ENCODE measurements at regions not wholly inside any gene's neighbourhood (a gene's known extent, or its start where the extent isn't known, plus 50 kb on each side); places are given as distances from the start of the nearest gene placed in this dataset.
"Not testable (repeated sequence)": the region's sequence is repeated elsewhere in the genome, so short reads cannot be mapped to it uniquely, and the experiment has no call there.

DNA sequence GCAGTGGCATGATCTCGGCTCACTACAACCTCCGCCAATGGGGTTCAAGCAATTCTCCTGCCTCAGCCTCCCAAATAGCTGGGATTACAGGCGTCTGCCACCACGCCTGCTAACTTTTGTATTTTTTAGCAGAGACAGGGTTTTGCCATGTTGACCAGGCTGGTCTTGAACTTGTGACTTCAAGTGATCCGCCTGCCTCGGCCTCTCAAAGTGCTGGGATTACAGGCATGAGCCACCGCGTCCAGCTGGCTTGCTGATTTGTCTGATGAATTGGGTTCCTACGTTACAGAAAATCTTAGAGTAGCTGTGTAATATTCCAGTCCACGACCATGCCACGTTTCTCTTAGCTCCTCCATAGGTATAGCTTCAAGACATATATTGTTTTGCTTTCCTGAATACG is 102.6 kb upstream of the OTOS start:
- not testable (repeated sequence) for DNase-seq

DNA sequence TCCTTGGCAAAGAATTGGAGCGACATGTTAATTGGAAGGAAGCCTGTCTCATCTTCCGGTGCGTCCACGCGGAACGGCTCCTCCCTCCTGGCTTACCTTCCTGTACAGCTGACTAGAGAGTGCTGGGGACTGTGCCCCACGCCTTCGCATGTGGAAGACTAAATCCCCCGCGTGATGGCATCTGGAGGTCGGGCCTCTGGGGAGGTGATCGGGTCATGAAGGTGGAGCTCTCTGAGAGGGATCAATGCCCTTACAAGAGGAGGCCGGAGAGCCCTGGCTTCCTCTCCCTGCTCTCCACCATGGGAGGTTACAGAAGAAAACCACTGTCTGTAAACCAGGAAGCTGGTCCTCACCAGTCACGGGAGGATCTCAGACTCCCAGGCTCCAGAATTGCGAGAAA is 104.1 kb upstream of the OTOS start:
- DNase-seq: no peak

GRCh38 chr2:240245184-240245583 is 104.7 kb upstream of the OTOS start:
- DNase-seq: no peak

- DNase-seq: no peak
Observed at GRCh38 chr2:240245706-240246105, 105.2 kb upstream of the OTOS start.

DNA sequence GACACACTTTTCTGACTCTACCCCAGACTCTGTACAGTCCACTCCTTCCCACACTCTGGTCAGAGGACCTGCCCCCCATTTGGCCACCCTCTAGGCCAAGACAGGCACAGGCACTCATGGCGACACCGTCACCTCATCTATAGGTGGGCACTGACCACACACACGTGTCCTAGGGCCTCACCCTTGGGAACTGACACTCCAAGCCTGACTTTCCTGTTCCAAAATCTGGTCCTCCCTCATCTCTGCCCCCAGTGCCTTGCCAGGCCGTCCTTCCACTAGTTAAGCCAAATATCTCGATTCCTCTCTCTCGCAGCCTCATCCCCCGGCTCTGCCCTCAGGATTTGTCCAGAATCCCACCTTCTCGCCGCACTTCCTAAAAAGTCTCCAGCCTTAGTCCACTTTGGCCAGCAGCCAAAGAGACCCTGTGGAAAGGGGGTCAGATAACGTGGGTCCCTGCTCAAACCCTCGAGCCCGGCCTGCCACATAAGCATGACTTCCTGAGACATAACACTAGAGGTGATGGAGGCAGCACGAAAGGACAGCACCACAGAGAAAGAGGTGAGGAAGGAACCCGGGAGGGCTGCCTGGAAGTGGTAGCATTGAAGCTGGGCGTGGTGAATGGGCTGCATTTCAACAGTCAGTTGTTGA is 105.8 kb upstream of the OTOS start:
- DNase-seq: no peak

DNA sequence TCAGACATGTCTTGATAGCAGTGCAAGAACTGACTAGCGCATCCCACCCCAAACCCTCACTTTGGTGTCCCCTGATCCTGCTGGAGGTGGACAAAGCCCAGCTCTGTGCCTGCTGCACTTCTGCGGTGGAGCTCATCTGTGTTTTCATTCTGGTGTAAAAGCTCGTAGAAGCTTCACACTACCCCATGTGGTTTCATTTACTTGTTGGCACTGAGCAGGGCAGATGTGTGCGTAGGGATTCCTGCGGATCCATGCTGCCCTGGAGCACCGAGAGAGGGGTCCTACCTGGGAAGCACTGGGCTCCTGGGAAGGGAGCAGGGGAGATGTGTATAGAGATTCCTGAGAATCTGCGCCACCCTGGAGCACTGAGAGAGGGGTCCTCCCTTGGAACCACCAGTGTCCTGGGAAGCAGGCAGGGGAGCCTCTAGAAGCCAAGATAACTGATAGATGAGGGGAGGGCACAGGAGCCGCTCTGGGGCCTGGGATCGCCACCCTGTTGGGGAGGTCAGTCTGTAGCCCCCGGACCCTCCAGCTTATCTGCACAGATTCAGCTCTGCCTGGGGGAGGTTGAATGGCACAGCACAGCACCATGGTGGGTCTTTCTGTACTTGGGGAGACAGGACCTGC is 106.9 kb upstream of the OTOS start:
- DNase-seq: no peak

DNA sequence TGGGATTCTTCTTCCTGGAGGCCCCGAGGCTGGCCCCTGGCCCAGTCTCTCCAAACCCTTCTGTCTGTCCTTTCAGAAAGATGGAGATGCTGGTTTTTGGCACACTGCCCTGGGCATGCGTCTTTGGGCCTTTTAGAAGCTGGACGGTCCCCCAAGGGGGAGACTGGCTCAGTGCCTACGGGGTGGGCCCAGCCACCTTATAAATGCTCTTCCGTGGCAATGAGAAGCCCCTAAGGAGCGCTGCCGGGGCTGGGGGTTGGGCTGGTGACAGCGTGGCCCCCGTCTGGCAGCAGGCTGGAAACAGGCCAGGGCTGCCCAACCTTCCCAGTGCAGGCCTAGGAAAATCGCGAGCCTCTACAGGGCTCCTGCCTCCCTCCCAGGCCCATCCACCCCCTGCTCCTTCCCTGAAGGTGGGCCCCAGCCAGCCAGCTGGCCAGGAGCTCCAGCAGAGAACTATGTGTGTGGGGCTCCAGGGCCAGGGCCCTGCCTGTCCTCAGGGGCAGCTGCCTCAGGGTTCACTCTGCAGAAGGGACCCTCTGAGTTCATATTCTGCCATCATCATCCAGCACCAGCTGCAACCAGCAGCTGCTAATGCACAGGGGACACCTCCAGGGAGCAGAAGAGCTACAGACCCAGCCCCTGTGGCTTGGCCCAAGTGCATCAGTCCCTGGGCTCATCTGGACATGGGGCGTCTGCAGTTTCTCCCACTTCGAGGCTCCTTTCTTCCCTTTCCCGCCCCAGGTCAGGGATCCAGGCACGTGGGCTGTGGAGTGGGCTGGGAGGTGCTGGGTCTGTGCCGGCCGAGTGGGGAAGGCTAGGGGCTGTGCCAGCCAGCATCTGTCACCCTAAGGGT is 107.6 kb upstream of the OTOS start:
- no peak for DNase-seq

GRCh38 chr2:240248721-240249422 is 108.4 kb upstream of the OTOS start:
- DNase-seq: peak; percentile 2

DNA sequence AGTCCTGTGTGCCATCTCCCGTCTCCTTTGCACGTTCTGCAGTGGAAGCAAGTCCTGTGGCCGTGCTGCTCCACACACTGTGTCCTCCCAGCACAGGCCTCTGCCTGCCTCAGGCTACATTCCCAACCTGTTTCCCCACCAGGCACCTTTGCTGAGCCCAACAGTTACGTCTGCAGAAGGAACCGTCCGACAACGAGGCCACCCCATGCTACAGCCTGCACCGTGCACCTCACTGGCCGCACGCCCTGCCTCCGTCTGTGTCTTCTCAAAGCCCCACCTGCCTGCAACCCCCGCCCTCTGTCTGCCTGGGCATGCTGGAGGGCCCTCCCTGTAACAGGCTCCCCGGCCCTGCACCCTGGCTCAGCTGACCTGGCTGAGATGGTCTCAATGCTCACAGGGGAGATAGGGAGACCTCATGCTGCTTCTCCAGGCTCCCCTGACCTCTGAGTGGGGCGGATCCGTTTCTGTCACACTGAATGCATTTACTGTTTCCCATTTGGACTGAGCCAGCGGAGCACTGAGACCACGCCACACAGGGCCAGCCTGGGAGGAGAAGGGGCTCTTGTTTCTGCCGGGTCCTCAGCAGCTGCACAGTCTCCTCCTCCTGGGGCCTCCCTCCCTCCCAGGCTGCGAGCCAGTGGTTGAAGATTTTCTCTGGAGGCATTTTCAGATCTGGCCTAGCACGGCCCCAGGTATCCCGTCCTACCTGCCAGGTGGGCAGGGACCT is 109.1 kb upstream of the OTOS start:
- peak; percentile 19 for DNase-seq

GRCh38 chr2:240250150-240250984 is 109.9 kb upstream of the OTOS start:
- peak; percentile 4 for DNase-seq

DNA sequence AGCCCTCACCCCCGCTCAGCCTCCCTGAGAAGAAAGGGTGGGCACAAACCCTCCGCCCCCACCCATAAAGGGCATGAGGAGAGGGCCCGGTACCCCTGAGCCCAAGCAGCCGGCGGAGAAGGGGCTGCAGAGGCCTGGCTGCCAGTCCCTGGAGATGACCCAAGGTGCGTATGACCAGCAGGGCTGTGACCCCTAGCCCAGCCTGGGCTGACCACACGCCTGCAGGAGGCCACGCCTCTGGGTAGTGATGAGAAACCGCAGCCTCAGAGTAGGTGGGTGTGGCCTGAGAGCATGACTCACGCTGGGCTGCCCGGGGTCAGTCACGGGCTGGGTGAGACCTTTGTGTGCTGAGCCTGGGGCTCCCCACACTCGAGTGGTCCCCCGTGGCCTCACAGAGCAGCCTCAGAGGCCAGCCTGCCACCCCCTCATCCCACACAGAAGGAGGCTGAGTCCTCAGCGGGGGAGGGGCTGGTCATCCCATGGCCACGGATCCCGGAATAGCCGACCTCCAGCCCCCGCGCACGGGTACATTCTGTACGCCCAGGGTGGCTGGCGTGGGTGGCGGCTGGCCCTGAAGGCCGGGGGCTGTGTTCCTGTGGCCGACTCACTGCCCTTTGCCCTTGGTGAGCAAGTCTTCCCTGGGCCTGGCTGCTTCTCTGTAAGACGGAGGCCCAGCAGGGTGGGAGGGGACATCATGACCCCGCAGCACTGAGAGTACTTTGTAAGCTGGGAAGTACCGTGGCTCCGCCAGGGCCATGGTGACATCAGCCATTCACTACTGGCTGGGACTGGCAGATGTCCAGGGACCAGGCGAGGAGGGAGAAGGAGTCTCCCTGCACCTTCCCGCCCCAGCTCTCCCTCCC is 110.8 kb upstream of the OTOS start:
- DNase-seq: peak; percentile 69

DNA sequence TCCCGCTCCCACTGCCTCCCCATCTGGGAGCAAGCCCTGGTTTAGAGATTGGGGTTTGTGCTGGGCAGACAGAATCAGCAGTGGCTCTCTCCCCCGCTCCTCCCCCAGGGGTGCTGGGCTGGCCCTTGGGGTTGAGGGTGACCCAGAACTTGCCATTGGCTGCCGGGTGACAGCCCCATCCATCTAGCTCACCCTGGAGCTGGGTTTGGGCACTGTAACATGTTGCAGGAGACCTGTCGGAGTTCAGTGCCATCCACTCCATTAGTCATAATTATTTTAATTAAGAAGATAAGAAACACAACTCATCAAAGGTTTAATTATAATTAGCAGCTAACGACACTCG is 111.4 kb upstream of the OTOS start:
- no peak for DNase-seq

GRCh38 chr2:240252191-240252871 is 111.9 kb upstream of the OTOS start:
- DNase-seq: no peak

GRCh38 chr2:240252872-240253511 is 112.5 kb upstream of the OTOS start:
- DNase-seq: peak; percentile 9

DNA sequence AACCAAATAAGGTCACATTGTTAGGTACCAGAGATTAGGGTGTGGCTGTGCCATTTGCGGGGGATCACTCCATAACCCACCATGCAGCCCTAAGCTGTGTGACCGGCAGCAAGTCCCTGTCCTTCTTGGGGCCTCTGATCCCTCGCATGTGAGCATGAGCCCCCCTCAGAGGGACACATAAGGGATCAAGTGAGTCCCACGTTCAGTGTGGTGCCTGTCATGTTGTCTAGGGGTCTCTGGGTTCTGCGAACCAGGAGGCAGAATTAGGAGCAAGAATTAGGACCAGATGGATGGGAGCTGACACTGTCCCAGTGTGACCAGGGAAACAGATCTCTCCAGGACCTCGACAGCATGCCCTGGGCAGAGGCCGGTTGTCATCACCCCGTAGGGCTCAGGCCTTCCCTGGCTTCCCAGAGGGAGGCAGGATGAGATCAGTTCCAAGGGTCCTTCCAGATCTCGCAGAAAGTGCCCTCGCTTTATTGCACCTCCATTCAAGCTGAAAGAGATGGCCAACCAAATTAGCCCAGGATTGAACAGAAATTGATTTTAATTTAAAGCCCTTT is 113.2 kb upstream of the OTOS start:
- DNase-seq: no peak

DNA sequence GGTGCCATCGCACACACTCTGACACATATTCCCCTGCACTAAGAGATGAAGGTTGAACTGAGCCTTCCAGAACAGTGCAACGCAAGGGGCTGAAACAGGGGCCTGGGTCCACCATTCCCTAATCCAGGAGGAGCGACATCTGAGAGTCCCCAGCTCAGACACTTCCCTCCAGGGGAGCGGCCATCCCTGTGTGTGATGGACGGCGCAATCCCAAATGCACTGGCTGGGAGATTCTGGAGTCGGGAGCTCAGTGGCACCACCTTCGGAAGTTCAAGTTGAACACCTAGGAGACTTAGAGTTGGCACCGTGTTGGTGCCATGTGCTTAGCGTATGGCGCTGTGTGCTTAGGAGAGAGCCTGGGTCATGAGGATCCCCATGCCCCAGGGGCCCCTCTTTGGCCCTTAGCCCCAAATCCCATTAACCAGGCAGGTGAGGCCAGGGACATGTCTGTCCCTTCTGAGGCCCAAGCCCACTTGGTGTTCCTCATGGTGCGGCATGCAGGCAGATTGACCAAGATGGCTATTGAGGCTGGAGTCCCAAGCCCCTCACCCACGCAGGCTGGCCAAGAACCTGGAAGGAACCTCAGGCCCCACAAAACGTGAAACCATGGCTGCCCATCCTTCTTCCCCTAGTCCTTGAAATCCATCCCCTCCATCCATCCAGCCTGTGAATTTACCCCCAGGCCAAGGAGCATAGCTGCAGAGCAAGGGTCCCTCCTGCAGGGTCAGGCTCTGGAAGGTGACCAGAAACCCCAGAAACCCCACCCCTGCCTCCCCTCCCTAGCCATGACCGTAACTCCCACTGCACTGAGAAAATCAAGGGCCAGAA is 114.1 kb upstream of the OTOS start:
- no peak for DNase-seq

GRCh38 chr2:240255165-240255491 is 114.7 kb upstream of the OTOS start:
- DNase-seq: no peak
